HG03342 (cell line): ENCODE measurements at regions not wholly inside any gene's neighbourhood (a gene's known extent, or its start where the extent isn't known, plus 50 kb on each side); places are given as distances from the start of the nearest gene placed in this dataset.
"Not testable (repeated sequence)": the region's sequence is repeated elsewhere in the genome, so short reads cannot be mapped to it uniquely, and the experiment has no call there.

Experiments
- ATAC-seq: cut with Tn5 transposase; IDR thresholded peaks from one replicate; pipeline ENCODE4 v1.9.1; 2021; ENCODE audit warnings: mild to moderate bottlenecking, moderate library complexity; ENCODE audit not compliant: unreplicated experiment

DNA sequence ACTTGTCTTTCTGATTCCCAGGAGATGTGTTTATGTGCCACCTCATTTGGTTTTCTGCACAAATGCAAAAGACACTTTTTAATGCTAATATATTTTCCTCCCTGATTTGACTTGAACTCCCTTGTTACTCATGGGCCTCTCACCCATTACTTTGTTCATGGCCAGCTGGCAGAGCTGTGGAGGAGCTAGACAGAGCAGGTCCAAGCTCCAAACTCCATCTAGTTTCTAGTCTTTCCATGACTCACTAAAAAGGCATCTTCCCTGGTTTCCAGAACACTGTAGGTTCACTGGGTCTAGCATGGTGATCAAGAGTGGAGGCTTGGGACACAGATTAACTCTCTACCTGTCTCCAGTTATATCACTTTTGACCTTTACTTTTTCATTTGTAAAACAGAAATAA is 161.0 kb upstream of the SLC28A3 start:
- ATAC-seq: no peak

DNA sequence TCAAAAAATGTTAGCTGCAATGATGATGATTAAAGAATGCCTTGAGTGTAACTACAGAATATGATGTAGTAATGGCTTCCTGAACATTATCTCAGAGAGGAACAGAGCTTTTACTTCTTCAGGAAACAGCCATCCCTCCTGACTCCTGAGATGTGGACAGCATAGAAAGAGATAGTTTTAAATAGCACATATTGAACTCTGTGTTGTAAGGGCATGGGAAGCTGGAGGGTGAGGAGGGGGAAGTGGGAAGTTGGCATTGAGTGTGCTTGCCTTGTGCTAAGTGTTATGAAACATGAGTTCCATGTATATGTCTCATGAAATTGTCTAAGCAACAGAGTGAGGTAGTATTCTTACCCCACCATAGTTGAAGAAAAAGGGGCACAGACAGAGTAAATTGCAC is 161.5 kb upstream of the SLC28A3 start:
- no peak for ATAC-seq

DNA sequence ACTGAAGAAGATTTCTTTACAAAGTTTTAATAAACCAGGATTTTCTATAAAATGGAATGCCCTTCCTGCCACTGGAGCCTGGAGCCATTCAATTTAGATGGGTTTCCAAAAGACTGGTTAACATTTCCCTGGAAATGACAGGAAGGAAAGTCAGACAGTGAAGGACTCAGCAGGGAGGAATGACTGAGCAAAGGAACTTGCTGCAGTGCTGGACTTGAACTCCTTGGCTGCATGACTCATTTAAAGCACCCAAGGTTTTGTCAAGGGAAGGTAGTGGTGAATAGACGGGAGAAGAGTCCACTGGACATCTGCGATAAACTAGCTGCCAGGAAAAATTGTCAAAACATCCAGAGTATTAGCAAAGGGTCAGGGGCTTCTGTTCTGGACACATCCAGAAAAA is 163.8 kb upstream of the SLC28A3 start:
- no peak for ATAC-seq

DNA sequence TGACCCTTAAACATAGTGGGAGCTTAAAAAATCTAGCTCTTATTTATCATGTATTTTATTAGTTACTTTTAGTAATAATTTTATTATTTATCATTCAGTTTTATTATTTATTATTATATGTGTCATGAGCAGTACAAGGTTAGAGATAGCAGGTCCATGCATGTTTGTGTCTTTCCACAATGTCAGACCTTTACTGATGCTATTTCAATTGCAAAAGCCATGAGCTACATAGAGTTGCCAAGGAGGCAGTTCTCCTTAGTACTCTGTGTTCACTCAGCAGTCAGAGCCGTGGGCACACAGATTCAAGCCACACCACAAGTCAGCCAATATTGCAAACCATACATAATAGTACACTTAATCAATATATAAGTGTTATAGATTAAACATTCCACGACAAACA is 157.9 kb upstream of the NTRK2 start:
- ATAC-seq: no peak

- ATAC-seq: no peak
Measured at GRCh38 chr9:84512493-84512892, 157.0 kb upstream of the NTRK2 start.

DNA sequence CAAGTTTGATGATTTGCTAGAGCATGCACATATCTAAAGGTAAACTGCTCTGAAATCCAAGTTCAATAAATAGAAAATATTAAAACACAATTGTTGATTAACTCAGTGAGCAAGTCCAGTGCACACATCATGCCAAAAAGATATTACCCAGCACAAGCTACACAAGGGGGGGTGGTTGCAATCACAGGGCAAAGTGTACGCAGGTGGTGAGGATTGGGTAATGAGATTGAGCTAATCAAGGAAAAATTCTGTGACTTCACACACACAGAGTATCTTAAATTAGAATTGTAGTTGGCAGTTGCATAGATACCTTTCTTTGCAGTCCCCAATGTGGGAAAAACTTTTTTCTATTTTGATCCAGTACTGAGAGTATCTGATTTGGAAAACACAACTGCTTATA is 156.1 kb upstream of the NTRK2 start:
- no peak for ATAC-seq

DNA sequence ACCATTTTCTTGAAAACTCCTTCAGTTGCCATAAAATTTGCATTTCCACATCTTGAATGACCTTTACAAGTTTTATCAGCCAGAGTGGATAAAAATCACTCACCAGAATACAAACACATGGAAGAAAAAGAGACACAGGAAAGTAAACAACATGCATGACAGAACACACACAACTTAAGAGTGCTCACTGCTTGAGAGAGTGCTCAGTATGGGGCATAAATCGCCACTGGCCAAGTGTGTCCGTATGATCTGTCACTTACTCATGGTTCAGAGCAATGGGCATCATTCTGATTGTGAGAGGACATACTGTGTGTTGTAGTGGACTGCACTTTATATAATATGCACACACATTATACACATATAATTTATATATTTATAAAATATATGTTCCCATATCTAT is 155.6 kb upstream of the NTRK2 start:
- no peak for ATAC-seq

DNA sequence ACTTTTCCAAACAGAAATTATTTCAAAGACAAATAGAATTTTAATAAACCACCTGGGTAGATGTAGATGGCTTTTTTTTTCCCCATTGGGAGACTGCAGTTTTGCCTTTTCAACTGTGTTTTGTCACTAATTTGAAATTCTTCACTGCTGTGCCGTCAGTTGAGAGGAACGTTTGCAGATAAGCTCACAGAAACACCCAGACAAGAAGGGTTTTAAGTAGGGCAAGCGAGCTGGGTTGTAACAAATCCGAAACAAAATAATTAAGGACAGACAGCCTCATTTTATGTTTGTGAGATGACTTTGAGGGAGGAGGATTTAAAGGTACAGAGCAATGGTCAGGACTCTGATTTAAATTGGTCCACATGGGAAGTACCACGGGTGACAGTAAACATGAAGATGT is 155.1 kb upstream of the NTRK2 start:
- ATAC-seq: no peak

GRCh38 chr9:84517026-84517425 is 152.5 kb upstream of the NTRK2 start:
- no peak for ATAC-seq

DNA sequence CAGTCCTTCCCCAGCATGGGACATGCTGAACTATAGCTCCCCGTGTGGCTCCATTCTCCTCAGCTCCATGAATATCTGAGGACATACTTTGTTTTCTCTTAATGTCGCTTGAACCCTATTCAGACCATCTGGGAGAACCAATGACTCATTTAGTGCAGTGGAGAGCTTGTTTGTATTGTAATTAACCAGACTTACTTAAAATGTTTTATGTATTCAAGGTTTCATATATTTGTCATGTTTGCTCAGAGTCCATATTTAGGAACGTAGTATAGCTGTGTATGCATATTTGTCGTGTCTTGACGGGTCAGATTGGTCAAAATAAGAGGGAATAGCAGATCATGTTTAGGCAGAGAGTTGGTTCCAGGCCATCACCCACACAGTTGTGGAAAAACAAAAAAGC is 150.1 kb upstream of the NTRK2 start:
- no peak for ATAC-seq

GRCh38 chr9:84521208-84521607 is 148.3 kb upstream of the NTRK2 start:
- ATAC-seq: no peak

- ATAC-seq: not testable (repeated sequence)
Measured at GRCh38 chr9:84526211-84526610, 143.3 kb upstream of the NTRK2 start.

DNA sequence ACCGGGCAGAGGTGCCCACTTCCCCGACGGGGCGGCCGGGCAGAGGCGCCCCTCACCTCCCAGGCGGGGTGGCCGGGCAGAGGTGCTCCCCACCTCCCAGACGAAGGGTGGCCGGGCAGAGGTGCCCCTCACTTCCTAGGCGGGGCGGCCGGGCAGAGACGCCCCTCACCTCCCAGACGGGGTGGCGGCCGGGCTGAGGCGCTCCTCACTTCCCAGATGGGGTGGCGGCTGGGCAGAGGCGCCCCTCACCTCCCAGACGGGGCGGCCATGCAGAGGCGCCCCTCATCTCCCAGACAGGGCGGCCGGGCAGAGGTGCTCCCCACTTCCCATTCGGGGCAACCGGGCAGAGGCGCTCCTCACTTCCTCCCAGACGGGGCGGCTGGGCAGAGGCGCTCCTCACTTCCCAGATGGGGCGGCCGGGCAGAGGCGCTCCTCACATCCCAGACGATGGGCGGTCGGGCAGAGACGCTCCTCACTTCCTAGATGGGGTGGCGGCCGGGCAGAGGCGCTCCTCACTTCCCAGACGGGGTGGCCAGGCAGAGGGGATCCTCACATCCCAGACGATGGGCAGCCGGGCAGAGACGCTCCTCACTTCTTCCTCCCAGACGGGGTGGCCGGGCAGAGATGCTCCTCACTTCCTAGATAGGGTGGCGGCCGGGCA is 142.3 kb upstream of the NTRK2 start:
- ATAC-seq: not testable (repeated sequence)

DNA sequence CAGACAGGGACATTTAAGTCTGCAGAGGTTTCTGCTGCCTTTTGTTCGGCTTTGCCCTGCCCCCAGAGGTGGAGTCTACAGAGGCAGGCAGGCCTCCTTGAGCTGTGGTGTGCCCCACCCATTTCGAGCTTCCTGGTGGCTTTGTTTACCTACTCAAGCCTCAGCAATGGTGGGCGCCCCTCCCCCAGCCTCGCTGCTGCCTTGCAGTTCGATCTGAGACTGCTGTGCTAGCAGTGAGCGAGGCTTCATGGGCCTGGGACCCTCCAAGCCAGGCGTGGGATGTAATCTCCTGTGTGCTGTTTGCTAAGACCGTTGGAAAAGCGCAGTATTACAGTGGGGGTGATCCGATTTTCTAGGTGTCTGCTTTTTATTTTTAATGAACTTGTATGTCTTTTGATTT is 133.6 kb upstream of the NTRK2 start:
- ATAC-seq: not testable (repeated sequence)

- no peak for ATAC-seq
Measured at GRCh38 chr9:84538879-84539278, 130.7 kb upstream of the NTRK2 start.

- no peak for ATAC-seq
Measured at GRCh38 chr9:84542554-84542953, 127.0 kb upstream of the NTRK2 start.

DNA sequence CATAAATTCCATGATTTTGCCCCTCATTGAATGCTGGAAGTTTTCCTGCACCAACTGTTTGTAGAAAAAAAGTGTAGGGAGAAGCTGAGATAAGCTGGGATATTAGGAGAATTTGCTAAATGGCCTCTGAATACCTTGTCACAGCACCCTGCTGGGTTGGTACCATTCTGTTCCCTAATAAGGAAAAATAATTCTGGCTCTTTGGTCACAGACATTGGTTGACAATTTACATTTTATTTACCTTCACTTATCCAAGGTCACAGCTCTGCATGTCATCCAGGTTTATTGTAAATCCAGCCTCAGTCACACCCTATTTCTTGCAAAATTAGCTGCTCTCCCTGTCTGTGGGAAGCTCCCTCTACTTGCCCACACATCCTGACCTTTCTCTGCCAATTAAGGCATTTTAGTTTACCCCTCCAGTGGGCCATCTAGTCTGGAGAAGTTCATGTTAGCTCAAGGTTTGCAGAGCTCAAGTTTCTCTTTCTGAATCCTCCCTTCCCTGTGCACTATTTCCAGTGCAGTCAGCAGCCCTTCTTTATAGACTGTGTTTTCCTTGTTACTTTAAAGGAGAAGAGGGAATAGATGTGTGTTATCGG is 115.4 kb upstream of the NTRK2 start:
- ATAC-seq: no peak

- ATAC-seq: no peak
Measured at GRCh38 chr9:84556556-84556955, 113.0 kb upstream of the NTRK2 start.

DNA sequence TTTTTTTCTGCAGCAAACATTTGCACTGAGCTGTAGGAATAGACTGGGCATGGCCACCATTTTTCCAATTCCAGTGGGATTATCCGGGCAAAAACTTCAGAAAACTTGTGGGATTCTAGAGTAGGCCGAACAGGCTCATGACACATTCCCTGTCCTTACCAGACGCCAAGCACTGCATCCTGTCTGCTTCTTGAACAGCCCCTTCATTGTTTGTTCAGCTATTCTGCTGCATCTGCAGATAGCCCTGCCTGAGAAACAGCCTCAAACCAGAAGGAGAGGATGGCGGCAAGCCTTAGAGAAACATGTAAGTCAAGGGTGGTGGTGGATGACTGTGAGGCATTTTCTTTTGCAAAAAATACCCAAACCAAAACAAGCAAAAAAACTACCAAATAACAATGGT is 111.8 kb upstream of the NTRK2 start:
- no peak for ATAC-seq

DNA sequence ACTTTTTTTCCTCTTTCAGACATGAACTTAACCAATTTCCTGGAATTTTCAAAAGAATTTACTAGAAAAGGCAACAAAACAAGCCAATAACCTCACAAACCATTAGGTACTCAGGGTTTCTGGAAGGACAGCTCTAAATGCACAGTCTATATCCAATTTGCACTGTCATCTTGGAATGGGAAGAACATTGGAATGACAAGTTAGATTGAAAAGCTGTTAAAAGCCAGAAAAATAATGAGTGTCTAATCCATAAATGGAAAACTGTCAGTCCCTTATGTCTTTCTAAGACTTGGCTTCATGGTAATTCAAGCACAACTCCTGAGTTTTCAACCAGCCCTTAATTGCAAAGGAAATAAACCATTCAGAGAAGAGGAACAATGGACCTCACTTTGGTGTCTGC is 105.8 kb upstream of the NTRK2 start:
- ATAC-seq: no peak

DNA sequence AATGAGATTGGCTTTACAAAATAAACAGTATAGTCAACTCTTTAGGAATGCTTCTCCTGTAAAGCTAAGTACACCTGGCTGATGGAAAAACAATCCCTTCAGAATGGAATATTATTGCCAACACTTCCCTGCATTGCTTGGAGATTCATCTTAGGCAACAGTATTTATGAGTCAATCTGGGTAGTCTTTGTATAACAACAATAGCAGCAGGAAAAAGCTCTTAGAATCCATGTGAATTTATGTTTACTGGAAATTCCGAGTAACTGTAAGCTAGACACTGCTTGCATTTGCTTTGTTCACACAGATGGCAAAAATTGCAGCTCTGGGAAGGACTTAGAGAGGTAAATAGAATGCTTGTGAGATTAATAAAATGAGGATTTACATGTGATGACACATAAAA is 101.7 kb upstream of the NTRK2 start:
- no peak for ATAC-seq

- no peak for ATAC-seq
Measured at GRCh38 chr9:84570482-84571154, 98.9 kb upstream of the NTRK2 start.

GRCh38 chr9:84573083-84573482 is 96.4 kb upstream of the NTRK2 start:
- ATAC-seq: no peak
